Stimulated activated naive CD4-positive, alpha-beta T cell treated with Interleukin-2 at 50 U/mL for 16 hours (primary cell): ENCODE measurements at regions not wholly inside any gene's neighbourhood (a gene's known extent, or its start where the extent isn't known, plus 50 kb on each side); places are given as distances from the start of the nearest gene placed in this dataset.
"Not testable (repeated sequence)": the region's sequence is repeated elsewhere in the genome, so short reads cannot be mapped to it uniquely, and the experiment has no call there.

Experiments
- DNase-seq: peaks from one replicate; lab custom pipeline; 2025; lab: John Stamatoyannopoulos, UW

- DNase-seq = no peak
These were observed 55.5 kb upstream of the PIK3C3 start for GRCh38 chr18:41899535-41899934.

- no peak for DNase-seq
These were observed 61.6 kb upstream of the PIK3C3 start for GRCh38 chr18:41893432-41893831.

- DNase-seq = no peak
These were observed 67.9 kb upstream of the PIK3C3 start for GRCh38 chr18:41887100-41887499.

- DNase-seq = no peak
These were observed 68.8 kb upstream of the PIK3C3 start for GRCh38 chr18:41886126-41886807.

- no peak for DNase-seq
These were observed 73.7 kb upstream of the PIK3C3 start for GRCh38 chr18:41881285-41881684.

GRCh38 chr18:41879256-41879655 lies 75.8 kb upstream of the PIK3C3 start:
- no peak for DNase-seq

GRCh38 chr18:41875094-41875780 lies 79.8 kb upstream of the PIK3C3 start:
- no peak for DNase-seq

GRCh38 chr18:41873730-41874129 lies 81.3 kb upstream of the PIK3C3 start:
- DNase-seq = no peak

- DNase-seq = no peak
These were observed 82.8 kb upstream of the PIK3C3 start for GRCh38 chr18:41872206-41872605.

- no peak for DNase-seq
These were observed 83.6 kb upstream of the PIK3C3 start for GRCh38 chr18:41871229-41872000.

- DNase-seq = no peak
These were observed 84.2 kb upstream of the PIK3C3 start for GRCh38 chr18:41870817-41871216.

GRCh38 chr18:41870191-41870590 lies 84.8 kb upstream of the PIK3C3 start:
- no peak for DNase-seq

- not testable (repeated sequence) for DNase-seq
These were observed 89.2 kb upstream of the PIK3C3 start for GRCh38 chr18:41865796-41866195.

- no peak for DNase-seq
These were observed 90.8 kb upstream of the PIK3C3 start for GRCh38 chr18:41864216-41864615.

GRCh38 chr18:41862921-41863320 lies 92.1 kb upstream of the PIK3C3 start:
- no peak for DNase-seq

GRCh38 chr18:41860987-41861386 lies 94.0 kb upstream of the PIK3C3 start:
- no peak for DNase-seq

GRCh38 chr18:41858761-41859555 lies 96.1 kb upstream of the PIK3C3 start:
- no peak for DNase-seq

- no peak for DNase-seq
These were observed 101.8 kb upstream of the PIK3C3 start for GRCh38 chr18:41853280-41853679.

- DNase-seq = no peak
These were observed 104.3 kb upstream of the PIK3C3 start for GRCh38 chr18:41850781-41851180.

GRCh38 chr18:41849632-41850031 lies 105.4 kb upstream of the PIK3C3 start:
- DNase-seq = no peak

GRCh38 chr18:41845563-41845962 lies 109.5 kb upstream of the PIK3C3 start:
- no peak for DNase-seq

GRCh38 chr18:41842886-41843285 lies 112.1 kb upstream of the PIK3C3 start:
- no peak for DNase-seq
